ENCODE measurements at regions not wholly inside any gene's neighbourhood (a gene's known extent, or its start where the extent isn't known, plus 50 kb on each side); places are given as distances from the start of the nearest gene placed in this dataset.

GRCh38 chr2:11955314-11955713 is 208.9 kb downstream of the LPIN1 start:
- no peak for DNase-seq
- H3K27ac ChIP-seq = no peak overlapping the region
- no peak overlapping the region for H3K4me3 ChIP-seq
- H3K36me3 ChIP-seq (ENCODE audit: low read depth, missing control alignments) = no peaks in the 10 kb centered on the region
- H3K4me1 ChIP-seq = no peaks in the 10 kb centered on the region
- TF ChIP-seq POLR2A (IDR thresholded peaks at IDR 0.05) (no peak), CTCF (IDR thresholded peaks at IDR 0.05) (no peak)
- 88 to 96% methylated on average over 2 of the region's 2 CpGs for whole genome bisulfite sequencing, 2 donors
- no peaks in the 10 kb centered on the region for H3K9me3 ChIP-seq
- intact Hi-C loops (cut with DNase I; ENCODE audit: low total_unique reads) = no loop called here
- no peaks in the 10 kb centered on the region for H3K27me3 ChIP-seq

- H3K27ac ChIP-seq = no peak overlapping the region
- DNase-seq = no peak
- H3K4me1 ChIP-seq = no peaks in the 10 kb centered on the region
- TF ChIP-seq POLR2A (IDR thresholded peaks at IDR 0.05) (no peak), CTCF (IDR thresholded peaks at IDR 0.05) (no peak)
- H3K4me3 ChIP-seq = no peak overlapping the region
- H3K9me3 ChIP-seq = no peaks in the 10 kb centered on the region
- whole genome bisulfite sequencing, 2 donors = 82 to 83% methylated on average over 9 of the region's 9 CpGs
- no peaks in the 10 kb centered on the region for H3K36me3 ChIP-seq (ENCODE audit: low read depth, missing control alignments)
- no peaks in the 10 kb centered on the region for H3K27me3 ChIP-seq
- intact Hi-C loops (cut with DNase I; ENCODE audit: low total_unique reads) = no loop called here
Measured at GRCh38 chr2:11955884-11956291, 209.5 kb downstream of the LPIN1 start.

GRCh38 chr2:11962707-11963328 is 216.4 kb downstream of the LPIN1 start:
- no peaks in the 10 kb centered on the region for H3K9me3 ChIP-seq
- intact Hi-C loops (cut with DNase I; ENCODE audit: low total_unique reads) = no loop called here
- TF ChIP-seq POLR2A (IDR thresholded peaks at IDR 0.05) (no peak), CTCF (IDR thresholded peaks at IDR 0.05) (no peak)
- H3K27me3 ChIP-seq = no peaks in the 10 kb centered on the region
- no peak overlapping the region for H3K4me3 ChIP-seq
- WGBS, 2 donors = 74 to 75% methylated on average over 10 of the region's 10 CpGs
- no peak overlapping the region for H3K27ac ChIP-seq
- no peak for DNase-seq
- no peaks in the 10 kb centered on the region for H3K36me3 ChIP-seq (ENCODE audit: low read depth, missing control alignments)
- no peaks in the 10 kb centered on the region for H3K4me1 ChIP-seq

- intact Hi-C loops (cut with DNase I; ENCODE audit: low total_unique reads) = no loop called here
- DNase-seq = no peak
- Histone ChIP-seq H3K27me3 (no peaks in the 10 kb centered on the region), H3K27ac (no peak overlapping the region), H3K4me3 (no peak overlapping the region), H3K9me3 (no peaks in the 10 kb centered on the region), H3K4me1 (no peaks in the 10 kb centered on the region), H3K36me3 (ENCODE audit: low read depth, missing control alignments) (no peaks in the 10 kb centered on the region)
- TF ChIP-seq CTCF (IDR thresholded peaks at IDR 0.05) (no peak), POLR2A (IDR thresholded peaks at IDR 0.05) (no peak)
- 83 to 100% methylated on average over 1 of the region's 1 CpG for WGBS, 2 donors
Measured at GRCh38 chr2:11963966-11964365, 217.5 kb downstream of the LPIN1 start.

- Histone ChIP-seq H3K36me3 (ENCODE audit: low read depth, missing control alignments) (no peaks in the 10 kb centered on the region), H3K27ac (no peak overlapping the region), H3K4me3 (no peak overlapping the region), H3K9me3 (no peaks in the 10 kb centered on the region), H3K4me1 (no peaks in the 10 kb centered on the region), H3K27me3 (no peaks in the 10 kb centered on the region)
- intact Hi-C loops (cut with DNase I; ENCODE audit: low total_unique reads) = no loop called here
- no peak for DNase-seq
- TF ChIP-seq POLR2A (IDR thresholded peaks at IDR 0.05) (no peak), CTCF (IDR thresholded peaks at IDR 0.05) (no peak)
- 39 to 45% methylated on average over 6 to 7 of the region's 7 CpGs for WGBS, 2 donors
Measured at GRCh38 chr2:11967946-11968465, 221.6 kb downstream of the LPIN1 start.
